DMS 273 (cell line): ENCODE measurements at regions not wholly inside any gene's neighbourhood (a gene's known extent, or its start where the extent isn't known, plus 50 kb on each side); places are given as distances from the start of the nearest gene placed in this dataset.

Experiments
- DNase-seq: peaks from one replicate; lab custom pipeline; 2025; ENCODE audit not compliant: unreplicated experiment; lab: John Stamatoyannopoulos, UW

DNA sequence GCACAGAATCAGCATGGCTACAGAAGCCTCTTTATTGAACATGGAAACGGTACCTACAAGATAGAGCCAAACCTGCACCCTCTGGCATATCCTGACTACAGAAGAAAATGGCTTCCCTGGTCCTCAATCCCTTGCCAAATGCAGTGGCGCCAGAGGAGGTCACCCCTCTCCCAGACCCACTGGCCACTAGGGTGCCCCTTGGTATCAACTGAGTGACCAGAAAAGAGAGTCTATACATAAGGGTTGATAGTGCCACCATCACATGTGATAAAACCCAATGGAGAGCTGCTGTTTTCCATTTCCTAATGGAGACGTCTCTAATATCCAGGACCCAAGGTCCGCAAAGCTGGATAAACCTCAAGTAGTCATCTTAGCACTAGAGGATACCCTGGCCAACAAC, 52.7 kb upstream of the ALK start:
- DNase-seq: no peak

DNA sequence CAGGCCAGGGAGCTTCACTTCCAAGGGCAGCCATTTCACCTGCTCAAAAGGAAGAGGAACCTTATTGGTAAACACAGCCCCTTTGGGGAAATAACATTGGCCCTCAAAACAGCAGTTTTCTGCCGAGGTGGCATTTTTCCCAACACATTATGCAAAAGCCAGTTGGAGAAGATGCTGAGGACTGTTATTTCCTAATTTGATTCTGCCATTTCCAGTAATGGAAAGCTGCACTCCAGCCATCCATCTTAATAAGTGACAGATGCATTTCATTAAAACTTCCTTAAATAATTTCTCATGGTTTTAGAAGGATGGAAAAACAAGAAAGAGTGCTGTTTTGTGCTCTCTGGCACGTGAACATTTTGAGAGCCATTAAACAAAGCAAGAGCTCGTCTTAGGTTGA, 55.9 kb upstream of the ALK start:
- DNase-seq: no peak

DNA sequence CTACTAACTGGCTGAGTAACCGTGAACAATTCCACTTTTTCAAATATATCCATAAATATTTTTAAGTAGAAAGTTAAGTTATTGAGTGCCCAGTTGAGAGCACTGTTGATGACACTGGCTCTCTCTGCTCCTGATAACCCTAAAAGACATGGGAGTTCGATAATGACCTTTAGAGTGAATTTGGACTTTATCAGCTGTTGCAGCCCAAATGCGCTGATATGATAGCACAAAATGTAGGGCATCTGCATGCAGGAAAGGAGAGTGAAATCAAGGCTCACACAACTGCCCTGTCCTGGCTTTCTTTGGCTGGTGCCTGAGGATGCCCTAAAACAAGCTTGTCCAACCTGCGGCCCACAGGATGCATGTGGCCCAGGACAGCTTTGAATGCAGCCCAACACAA, 60.0 kb upstream of the ALK start:
- DNase-seq: no peak

DNA sequence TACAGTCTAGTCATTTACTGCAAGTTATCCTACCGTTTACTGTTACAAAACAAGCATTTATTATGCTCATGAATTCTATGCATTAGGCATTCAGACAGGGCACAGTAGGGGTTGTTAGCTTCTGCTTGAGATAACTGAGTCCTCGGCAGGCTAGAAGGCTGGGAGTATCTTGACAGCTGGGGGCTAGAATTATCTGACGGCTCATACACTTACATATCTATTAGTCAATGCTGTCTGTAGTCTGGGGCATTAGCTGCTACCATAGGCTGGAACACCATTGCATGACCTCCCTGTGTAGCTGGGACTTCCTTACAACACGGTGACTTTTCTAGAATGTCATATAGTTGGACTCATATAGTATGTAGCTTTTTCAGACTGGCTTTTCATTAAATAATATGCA, 61.9 kb upstream of the ALK start:
- no peak for DNase-seq

DNA sequence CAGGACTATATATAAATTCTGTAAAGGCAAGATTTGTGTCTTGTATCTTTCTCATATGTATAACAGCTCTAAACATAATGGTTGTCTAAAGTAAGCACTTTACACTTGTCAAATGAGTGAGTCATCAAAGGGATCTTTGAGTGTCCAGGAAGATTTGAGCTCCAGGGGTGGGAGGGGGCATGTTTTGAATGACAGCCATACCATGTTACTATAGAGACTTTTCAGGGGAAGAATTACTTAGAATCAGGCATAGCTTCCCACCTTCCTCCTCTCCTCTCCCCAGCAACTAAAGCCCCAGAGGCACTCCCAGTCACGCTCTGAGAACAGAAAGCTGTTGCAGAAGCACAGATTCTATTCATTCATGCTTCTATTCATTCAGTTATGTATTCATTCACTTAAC, 65.8 kb upstream of the ALK start:
- DNase-seq: no peak

DNA sequence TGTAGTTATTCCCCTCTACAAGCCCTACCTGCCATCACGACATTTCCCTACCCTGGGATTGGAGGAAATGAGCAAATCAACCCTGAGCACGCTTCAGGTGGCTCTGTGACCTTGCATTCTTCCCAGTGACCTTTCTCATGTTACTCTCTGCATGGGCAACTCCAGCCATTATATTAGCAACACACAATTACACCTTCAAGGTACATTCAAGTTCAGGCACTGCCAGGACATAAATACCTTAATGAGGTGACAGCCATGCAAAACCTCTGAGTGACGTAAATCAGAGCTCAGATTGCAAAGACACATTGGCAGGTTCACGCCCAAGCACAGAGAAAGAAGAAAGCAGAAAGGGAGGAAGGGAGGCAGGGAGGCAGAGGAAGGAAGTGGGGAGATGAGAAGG, 68.7 kb upstream of the ALK start:
- no peak for DNase-seq

DNA sequence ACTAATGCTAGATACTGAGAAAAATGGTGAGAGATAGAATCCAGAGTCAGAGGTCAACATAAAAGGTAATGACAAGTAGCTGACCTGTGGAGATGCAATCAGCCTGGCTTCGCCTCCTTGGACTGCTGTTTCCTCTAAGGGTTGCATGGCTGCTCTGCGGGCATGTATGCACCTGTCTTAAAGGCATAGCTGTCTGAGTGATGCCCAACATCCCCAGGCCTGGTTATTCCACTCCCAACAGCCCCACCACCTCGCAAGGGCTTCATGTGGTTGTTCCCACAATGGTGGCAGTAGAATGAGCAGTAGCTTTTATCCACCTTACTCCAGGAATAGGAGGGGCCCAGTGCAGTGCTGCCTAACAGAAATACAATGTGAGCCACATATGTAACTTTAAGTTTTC, 69.7 kb upstream of the ALK start:
- DNase-seq: no peak

DNA sequence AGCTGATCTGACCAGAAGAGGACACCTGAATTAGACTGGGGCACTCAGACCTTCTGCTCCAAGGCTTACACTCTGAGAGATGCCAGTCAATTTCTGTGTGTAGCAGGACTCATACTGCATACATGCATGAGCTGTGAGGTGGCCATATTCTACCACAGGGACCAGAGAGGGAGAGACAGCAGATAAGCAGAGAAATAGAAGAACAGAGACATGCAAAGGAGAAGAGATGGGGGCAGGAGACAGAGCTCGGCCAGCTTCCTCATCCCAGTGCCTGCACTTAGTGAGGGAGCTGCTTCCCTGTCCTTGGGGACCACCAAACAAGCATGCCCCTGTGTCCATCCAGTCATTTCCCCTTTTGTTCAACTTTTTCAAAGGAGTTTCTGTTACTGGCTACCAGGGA, 73.9 kb upstream of the ALK start:
- no peak for DNase-seq

DNA sequence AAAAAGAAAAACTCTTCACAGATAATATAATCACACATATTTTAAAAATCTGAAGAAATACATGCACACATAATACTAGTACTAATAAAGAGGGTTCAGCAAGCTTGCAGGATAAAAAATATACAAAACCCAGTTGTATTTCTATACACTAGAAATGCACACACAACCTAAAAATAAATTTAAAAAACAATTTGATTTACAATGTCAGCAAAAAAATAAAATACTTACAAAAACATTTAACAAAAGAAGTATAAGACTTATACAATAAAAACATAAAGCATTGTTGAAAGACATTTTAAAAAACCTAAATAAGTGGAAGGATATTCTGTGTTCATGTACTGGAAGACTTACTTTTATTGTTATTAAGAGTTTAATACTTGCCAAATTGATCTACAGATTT, 81.7 kb upstream of the ALK start:
- DNase-seq: no peak

DNA sequence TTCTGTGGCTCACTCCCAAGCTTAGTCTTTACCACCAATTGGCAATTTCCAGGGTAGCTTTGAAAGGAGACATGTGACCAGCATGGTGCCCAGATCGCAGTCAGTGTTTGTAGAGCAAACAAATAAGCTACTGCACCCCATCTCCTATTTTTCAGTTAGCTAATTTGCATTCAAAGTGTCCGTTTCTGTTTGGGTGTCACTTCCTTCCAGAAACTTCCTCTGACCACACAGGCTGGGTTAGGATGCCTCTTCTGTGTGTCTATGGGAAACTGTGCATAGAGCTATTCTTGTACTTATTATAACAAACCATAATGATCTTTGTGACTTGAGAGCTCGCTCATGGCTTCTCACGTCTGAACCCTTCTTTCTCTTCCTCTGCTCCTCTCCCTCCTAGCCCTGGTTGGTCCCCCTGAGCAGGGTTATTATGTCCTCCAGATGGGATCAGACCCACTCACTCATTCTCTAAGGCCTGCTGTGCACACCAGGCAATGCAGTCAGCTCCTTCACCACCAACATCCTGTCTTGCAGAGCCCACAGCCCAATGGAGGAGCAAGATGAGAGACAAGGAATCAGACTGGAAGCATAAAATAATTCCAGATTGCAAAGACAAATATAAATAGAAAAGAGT, 101.2 kb upstream of the ALK start:
- DNase-seq: no peak

DNA sequence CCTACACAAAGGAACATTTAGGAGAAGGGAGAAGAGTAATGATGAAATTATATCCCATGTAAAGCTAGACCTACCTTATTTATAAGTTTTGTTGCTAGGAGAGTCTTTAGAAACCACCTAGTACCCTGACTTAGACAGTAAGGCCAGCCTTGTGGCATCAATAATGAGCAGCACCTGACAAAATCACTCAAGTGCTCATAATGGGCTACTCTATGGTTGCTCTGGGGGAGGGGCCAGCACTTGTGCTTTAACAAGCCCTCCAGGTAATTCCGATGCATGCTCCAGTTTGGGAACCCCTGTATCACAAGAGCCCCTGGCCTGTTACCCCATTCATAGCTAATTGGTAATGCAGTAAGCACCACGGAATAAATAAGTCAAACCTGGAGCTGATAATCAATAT, 102.9 kb upstream of the ALK start:
- DNase-seq: no peak

DNA sequence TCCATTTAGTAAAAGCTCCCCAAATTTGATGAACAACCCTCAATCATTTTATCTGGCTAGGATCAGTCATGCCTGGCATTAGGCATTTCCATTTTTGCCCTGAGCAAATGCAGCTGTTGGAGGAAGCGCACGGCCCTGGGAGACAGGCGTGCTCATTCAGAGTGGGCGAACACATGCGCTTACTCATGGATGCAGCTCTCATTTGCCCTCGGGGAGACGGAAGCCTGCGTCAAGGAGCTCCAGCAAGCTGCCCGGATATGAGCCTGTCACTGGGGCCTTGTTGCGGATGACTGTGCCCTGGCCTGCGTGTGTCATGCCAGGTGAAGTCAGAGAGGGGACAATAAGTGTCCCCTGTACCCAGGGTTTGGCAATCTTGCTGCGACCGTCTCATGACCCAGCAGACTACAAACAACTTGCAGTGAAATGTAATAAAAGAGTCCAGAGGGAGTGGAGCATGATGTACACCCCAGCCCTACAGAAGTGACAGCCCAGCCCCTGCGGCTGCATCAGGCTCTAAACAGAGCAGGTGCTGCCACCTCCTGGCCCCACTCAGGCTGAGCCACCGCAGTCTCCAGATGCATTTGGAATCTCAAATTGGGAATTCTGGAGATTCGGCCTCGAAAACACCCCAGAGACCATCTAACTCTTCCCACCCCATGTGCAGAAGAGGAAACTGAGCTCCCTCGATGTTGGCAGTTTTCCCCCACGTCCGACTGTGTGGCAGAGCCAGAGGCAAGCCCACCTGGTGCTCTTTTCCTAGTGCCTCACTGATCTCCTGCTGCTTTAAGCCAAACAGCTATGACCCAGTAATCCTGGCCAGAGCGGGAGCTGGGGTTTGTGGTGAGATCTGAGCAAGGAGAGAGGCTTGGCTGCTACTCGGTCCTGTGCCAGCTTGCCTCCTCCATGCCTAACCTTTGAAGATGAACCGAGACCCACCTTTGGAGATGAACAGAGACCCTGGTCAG, 105.0 kb upstream of the ALK start:
- DNase-seq: peak; percentile 75

DNA sequence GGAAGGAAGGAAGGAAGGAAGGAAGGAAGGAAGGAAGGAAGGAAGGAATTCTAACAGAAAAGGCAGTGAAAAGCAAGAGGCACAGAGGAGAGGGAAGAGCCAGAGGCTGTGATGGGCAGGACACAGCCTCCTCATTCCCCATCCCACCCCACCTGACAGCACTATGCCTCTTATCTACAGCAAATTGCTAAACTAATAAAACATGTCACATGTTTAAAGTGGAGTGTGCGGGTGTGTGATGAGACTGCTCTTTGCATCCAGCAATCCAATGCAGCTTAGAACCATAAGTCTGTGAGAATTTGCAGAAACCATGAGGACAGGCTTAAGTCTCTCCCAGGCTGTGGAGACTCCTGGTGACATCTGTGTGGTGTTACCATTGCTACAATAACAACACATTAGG, 108.4 kb upstream of the ALK start:
- DNase-seq: no peak

DNA sequence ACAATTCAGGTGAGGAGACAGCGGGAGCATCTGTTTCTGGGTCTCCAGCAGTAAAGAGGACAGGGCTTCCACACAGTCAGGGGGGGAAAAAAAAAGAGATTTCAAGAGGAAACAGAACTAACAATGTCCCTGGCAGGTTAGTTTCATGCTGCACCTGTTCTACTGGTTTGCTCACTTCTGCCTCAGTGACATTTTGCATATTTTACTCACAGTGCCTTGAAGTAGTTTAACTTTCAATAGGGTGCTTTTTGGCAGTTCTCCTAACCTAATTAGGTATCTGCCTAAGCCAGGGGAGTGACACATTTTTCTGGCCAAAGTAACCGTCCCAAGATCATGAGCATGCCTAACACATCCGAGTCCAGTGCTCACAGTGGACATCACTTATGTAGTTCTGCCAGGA, 109.0 kb upstream of the ALK start:
- no peak for DNase-seq

DNA sequence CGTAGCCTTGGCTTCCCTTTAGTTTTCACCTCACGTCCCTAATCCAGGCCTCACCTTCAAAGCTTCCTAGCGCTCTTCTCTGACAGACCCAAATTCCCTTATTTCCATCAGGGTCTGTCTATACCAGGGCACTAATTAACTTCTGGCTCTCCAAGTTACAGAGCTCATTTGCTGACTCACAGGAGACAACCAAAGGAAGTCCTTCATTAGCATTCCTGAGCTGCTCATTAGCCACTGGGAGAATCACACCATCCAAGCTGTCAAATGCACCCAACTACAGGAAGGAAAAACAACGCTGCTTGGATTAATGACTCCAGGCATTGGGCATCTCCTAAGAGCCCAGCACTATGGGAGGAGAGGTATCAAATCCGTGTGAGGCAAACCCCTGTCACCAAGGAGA, 109.8 kb upstream of the ALK start:
- DNase-seq: no peak

DNA sequence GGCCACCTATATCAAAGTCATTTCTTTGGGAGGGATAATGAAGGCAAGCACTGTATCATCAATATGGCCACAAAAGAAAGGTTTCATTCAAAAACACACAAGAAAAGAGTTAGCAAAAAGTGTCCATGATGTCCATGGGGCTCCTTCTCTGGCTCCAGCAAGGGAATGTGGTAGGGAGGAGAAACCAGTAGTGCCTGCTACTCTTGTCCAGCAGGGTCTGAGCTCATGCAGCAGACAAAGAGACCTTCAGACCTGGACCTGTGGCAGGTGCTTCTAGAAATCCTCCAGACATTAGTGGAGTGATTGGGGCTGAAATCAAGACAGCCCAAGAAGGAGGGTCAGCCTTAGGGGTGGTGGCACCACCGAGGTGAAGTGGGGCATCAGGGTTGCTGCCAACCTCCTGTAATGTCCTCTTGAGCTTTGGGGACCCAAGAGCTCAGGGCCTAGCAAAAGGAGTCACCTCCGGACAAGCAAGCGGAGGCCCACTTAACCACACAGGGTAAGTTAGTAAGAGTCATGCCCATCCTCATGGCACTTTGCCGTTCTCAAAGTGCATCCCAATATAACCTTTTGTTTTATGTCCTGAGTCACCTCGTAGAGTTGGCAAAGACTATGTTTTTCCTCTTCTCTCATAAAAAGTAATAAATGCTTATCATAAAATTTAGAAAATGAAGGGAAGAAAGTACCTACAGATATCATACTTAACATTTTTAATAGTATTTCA, 112.6 kb upstream of the YPEL5 start:
- DNase-seq: no peak

DNA sequence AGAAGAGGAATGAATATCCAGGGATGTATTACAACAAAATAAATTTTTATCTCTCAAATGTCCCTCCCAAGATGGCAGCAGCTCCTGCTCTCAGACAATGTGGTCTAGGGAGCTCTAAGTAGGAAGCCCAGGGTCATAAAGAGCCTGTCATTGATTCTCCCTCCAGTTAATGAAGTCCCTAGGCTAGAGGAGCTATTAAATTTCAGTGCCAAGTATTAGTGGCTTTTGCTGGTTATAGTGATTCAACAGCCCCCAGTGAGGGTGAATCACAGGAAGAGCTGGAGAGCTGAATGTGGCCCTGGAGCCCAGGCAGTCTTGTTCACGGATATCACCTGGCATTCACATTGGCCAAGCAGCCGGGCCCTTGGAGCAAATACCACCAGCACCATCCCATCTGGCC, 109.8 kb upstream of the YPEL5 start:
- no peak for DNase-seq

DNA sequence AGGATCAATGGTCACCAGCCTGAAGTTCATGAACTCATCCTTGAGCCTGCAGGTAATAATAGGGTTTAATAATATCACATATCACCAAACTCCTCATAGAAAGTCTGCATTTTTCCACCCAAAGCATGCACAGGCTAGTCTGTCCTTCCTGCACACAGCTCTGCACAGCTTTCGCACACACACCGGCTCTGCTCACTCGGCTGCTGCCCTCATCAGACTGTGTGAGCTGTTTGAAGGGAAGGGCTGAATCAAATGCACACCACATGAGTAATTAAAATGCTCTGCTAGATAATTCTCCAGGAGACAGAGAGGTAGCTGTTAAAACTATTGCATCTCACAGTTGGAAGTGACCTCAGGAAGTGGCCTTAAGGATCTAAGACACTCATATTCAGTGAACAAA, 108.4 kb upstream of the YPEL5 start:
- DNase-seq: no peak

DNA sequence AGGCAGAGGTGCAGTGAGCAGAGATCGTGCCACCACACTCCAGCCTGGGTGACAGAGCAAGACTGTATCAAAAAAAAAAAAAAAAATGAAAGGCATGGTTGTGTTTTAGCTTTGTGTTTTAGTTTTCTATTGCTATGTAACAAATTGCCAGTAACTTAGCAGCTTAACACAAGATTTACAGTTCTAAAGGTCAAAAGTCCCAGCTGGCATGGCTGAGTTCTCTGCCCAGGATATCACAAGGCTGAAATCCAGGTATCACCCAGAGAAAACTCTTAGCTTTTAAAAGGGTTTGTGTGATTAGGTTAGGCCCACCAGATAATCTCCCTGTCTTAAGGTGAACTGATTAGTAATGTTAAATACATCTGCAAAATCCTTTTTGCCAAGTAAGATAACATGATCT, 107.7 kb upstream of the YPEL5 start:
- DNase-seq: no peak

DNA sequence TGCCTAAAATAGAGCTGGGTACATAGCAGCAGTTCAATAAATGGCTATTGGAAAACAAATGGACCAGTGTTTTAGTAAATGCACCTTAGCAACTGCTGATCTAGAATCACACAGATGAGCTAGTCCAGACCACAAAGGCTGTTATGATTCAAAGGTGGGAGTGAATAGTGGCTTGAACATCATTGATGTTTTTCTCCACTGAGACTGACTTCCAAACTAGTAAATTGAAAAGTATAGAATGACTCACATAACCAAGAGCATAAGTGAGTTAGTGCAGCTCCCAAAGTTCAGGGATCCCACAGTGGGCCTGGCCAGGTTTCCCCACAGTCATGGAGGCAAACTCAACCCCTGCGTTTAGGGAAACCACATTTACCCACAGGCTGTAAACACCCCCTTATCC, 106.7 kb upstream of the YPEL5 start:
- no peak for DNase-seq

DNA sequence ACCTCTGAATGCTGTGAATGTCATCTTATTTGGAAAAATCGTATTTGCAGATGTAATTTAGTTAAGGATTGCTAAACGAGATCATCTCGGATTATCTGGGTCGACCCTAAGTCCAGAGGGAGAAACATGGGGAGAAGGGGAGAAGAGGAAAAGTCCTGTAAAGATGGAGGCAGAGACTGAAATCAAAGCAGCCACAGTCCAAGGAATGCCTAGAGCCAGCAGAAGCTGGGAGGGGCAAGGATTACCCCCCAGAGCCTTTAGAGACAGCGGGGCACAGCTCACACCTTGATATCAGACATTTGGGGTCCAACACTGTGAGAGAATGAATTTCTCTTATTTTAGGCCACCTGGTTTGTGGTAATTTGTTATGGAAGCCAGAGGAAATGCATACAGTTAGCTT, 104.9 kb upstream of the YPEL5 start:
- no peak for DNase-seq

DNA sequence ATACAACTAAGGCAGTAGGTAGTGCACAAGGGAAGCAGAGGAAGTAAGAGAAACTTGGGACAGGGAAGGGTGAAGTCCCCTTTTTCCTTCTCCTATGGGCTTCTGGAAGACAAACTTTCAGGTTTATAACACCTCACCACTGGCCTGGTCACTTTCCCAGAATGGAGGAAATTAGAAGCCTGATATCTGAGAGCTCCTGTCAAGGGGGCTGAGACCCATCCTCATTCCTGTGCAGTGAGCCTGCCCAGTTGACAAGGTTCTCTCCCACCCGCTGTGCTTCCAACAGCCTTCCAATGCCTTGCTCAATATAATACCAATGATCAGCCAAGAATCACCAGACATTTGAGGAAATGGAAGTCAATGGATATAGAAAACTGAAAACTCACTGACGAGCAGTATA, 100.4 kb upstream of the YPEL5 start:
- DNase-seq: no peak
